Renal cortical epithelial cell (primary cell): ENCODE measurements at regions not wholly inside any gene's neighbourhood (a gene's known extent, or its start where the extent isn't known, plus 50 kb on each side); places are given as distances from the start of the nearest gene placed in this dataset.

Experiments
- DNase-seq: peaks from one replicate; pipeline ENCODE4 v3.0.0-alpha.2; 2011; ENCODE audit warnings: low read depth

GRCh38 chr4:189374176-189374575 lies 566.5 kb upstream of the FRG1 start:
- DNase-seq, result no peak

GRCh38 chr4:189376901-189377300 lies 563.8 kb upstream of the FRG1 start:
- DNase-seq, result no peak

GRCh38 chr4:189377569-189377968 lies 563.1 kb upstream of the FRG1 start:
- no peak for DNase-seq

- no peak for DNase-seq
These were observed 555.6 kb upstream of the FRG1 start for GRCh38 chr4:189385098-189385497.

GRCh38 chr4:189385579-189385978 lies 555.1 kb upstream of the FRG1 start:
- DNase-seq, result no peak

- no peak for DNase-seq
These were observed 544.2 kb upstream of the FRG1 start for GRCh38 chr4:189396435-189396834.

GRCh38 chr4:189404271-189404670 lies 536.4 kb upstream of the FRG1 start:
- no peak for DNase-seq

GRCh38 chr4:189409158-189409557 lies 531.5 kb upstream of the FRG1 start:
- no peak for DNase-seq

GRCh38 chr4:189414021-189414420 lies 526.7 kb upstream of the FRG1 start:
- no peak for DNase-seq

GRCh38 chr4:189420572-189420971 lies 520.1 kb upstream of the FRG1 start:
- no peak for DNase-seq

- no peak for DNase-seq
These were observed 504.5 kb upstream of the FRG1 start for GRCh38 chr4:189436207-189436606.

GRCh38 chr4:189440716-189441115 lies 500.0 kb upstream of the FRG1 start:
- DNase-seq, result no peak

GRCh38 chr4:189443341-189443740 lies 497.3 kb upstream of the FRG1 start:
- no peak for DNase-seq

GRCh38 chr4:189445613-189446012 lies 495.1 kb upstream of the FRG1 start:
- DNase-seq, result no peak

- no peak for DNase-seq
These were observed 476.9 kb upstream of the FRG1 start for GRCh38 chr4:189463734-189464133.

GRCh38 chr4:189494407-189494806 lies 446.3 kb upstream of the FRG1 start:
- DNase-seq, result no peak

- no peak for DNase-seq
These were observed 443.2 kb upstream of the FRG1 start for GRCh38 chr4:189497516-189497915.

GRCh38 chr4:189497996-189498395 lies 442.7 kb upstream of the FRG1 start:
- DNase-seq, result no peak

- DNase-seq, result no peak
These were observed 442.2 kb upstream of the FRG1 start for GRCh38 chr4:189498457-189498856.

GRCh38 chr4:189499696-189500095 lies 441.0 kb upstream of the FRG1 start:
- DNase-seq, result no peak

GRCh38 chr4:189500970-189501369 lies 439.7 kb upstream of the FRG1 start:
- DNase-seq, result no peak

- DNase-seq, result peak; percentile 3
These were observed 437.7 kb upstream of the FRG1 start for GRCh38 chr4:189502841-189503435.

GRCh38 chr4:189504220-189504619 lies 436.5 kb upstream of the FRG1 start:
- DNase-seq, result no peak

GRCh38 chr4:189505380-189505779 lies 435.3 kb upstream of the FRG1 start:
- no peak for DNase-seq

GRCh38 chr4:189506080-189506479 lies 434.6 kb upstream of the FRG1 start:
- no peak for DNase-seq
